ENCODE measurements at regions not wholly inside any gene's neighbourhood (a gene's known extent, or its start where the extent isn't known, plus 50 kb on each side); places are given as distances from the start of the nearest gene placed in this dataset.

GRCh38 chr2:8216397-8216796 is 465.5 kb upstream of the ID2 start:
- no peaks in the 10 kb centered on the region for H3K9me3 Mint-ChIP-seq (ENCODE audit: unreplicated experiment)
- Histone ChIP-seq H3K27me3 (replicated peaks; ENCODE audit: control insufficient read depth, insufficient read depth, low read length) (no peaks in the 10 kb centered on the region), H3K36me3 (ENCODE audit: control insufficient read depth, insufficient read depth, low read length) (no peaks in the 10 kb centered on the region), H3K4me1 (no peaks in the 10 kb centered on the region), H3K4me3 (ENCODE audit: low read depth, low read length) (no peak overlapping the region), H3K9me3 (no peaks in the 10 kb centered on the region)
- peaks cover 14% of the 10 kb centered on the region for H3K27me3 Mint-ChIP-seq (ENCODE audit: insufficient read depth, unreplicated experiment)
- POLR2A ChIA-PET, result no interaction called here
- TF ChIP-seq CTCF (IDR thresholded peaks at IDR 0.05; ENCODE audit: insufficient read depth in 1 of 2, low read depth in 1 of 2, low read length in 1 of 2, severe bottlenecking in 1 of 2, unreplicated experiment in 1 of 2), result no peak
- no TSS peak for BruUV-seq (replicated peaks)
- CTCF ChIA-PET, result no interaction called here
- H3K27ac Mint-ChIP-seq (ENCODE audit: unreplicated experiment), result no peak overlapping the region
- no peak for DNase-seq
- H3K4me3 Mint-ChIP-seq (ENCODE audit: unreplicated experiment), result no peak overlapping the region
- intact Hi-C loops (cut with micrococcal nuclease; ENCODE audit: unreplicated experiment), result no loop called here
- no peaks in the 10 kb centered on the region for H3K36me3 Mint-ChIP-seq (ENCODE audit: insufficient read depth, unreplicated experiment)
- no peaks in the 10 kb centered on the region for H3K4me1 Mint-ChIP-seq (ENCODE audit: low read depth, unreplicated experiment)

GRCh38 chr2:8217468-8218030 is 464.3 kb upstream of the ID2 start:
- TF ChIP-seq CTCF (IDR thresholded peaks at IDR 0.05; ENCODE audit: insufficient read depth in 1 of 2, low read depth in 1 of 2, low read length in 1 of 2, severe bottlenecking in 1 of 2, unreplicated experiment in 1 of 2), result no peak
- Mint-ChIP-seq H3K9me3 (ENCODE audit: unreplicated experiment) (no peaks in the 10 kb centered on the region), H3K4me1 (ENCODE audit: low read depth, unreplicated experiment) (no peaks in the 10 kb centered on the region), H3K36me3 (ENCODE audit: insufficient read depth, unreplicated experiment) (no peaks in the 10 kb centered on the region), H3K4me3 (ENCODE audit: unreplicated experiment) (no peak overlapping the region), H3K27me3 (ENCODE audit: insufficient read depth, unreplicated experiment) (peaks cover 14% of the 10 kb centered on the region), H3K27ac (ENCODE audit: unreplicated experiment) (no peak overlapping the region)
- CTCF ChIA-PET, result no interaction called here
- POLR2A ChIA-PET, result no interaction called here
- H3K9me3 ChIP-seq, result no peaks in the 10 kb centered on the region
- no peak overlapping the region for H3K4me3 ChIP-seq (ENCODE audit: low read depth, low read length)
- H3K27me3 ChIP-seq (replicated peaks; ENCODE audit: control insufficient read depth, insufficient read depth, low read length), result no peaks in the 10 kb centered on the region
- intact Hi-C loops (cut with micrococcal nuclease; ENCODE audit: unreplicated experiment), result no loop called here
- no peaks in the 10 kb centered on the region for H3K36me3 ChIP-seq (ENCODE audit: control insufficient read depth, insufficient read depth, low read length)
- BruUV-seq (replicated peaks), result no TSS peak
- no peaks in the 10 kb centered on the region for H3K4me1 ChIP-seq
- DNase-seq, result no peak

GRCh38 chr2:8219096-8219495 is 462.8 kb upstream of the ID2 start:
- intact Hi-C loops (cut with micrococcal nuclease; ENCODE audit: unreplicated experiment), result no loop called here
- Mint-ChIP-seq H3K4me3 (ENCODE audit: unreplicated experiment) (no peak overlapping the region), H3K4me1 (ENCODE audit: low read depth, unreplicated experiment) (no peaks in the 10 kb centered on the region), H3K27me3 (ENCODE audit: insufficient read depth, unreplicated experiment) (peaks cover 14% of the 10 kb centered on the region), H3K36me3 (ENCODE audit: insufficient read depth, unreplicated experiment) (no peaks in the 10 kb centered on the region), H3K9me3 (ENCODE audit: unreplicated experiment) (no peaks in the 10 kb centered on the region), H3K27ac (ENCODE audit: unreplicated experiment) (no peak overlapping the region)
- ChIA-PET CTCF (no interaction called here), POLR2A (no interaction called here)
- Histone ChIP-seq H3K4me3 (ENCODE audit: low read depth, low read length) (no peak overlapping the region), H3K4me1 (no peaks in the 10 kb centered on the region), H3K36me3 (ENCODE audit: control insufficient read depth, insufficient read depth, low read length) (no peaks in the 10 kb centered on the region), H3K27me3 (replicated peaks; ENCODE audit: control insufficient read depth, insufficient read depth, low read length) (no peaks in the 10 kb centered on the region), H3K9me3 (no peaks in the 10 kb centered on the region)
- TF ChIP-seq CTCF (IDR thresholded peaks at IDR 0.05; ENCODE audit: insufficient read depth in 1 of 2, low read depth in 1 of 2, low read length in 1 of 2, severe bottlenecking in 1 of 2, unreplicated experiment in 1 of 2), result no peak
- BruUV-seq (replicated peaks), result no TSS peak
- DNase-seq, result no peak

Data from Caco-2 (cell line).